ENCODE measurements at regions not wholly inside any gene's neighbourhood (a gene's known extent, or its start where the extent isn't known, plus 50 kb on each side); places are given as distances from the start of the nearest gene placed in this dataset.
"Not testable (repeated sequence)": the region's sequence is repeated elsewhere in the genome, so short reads cannot be mapped to it uniquely, and the experiment has no call there.

GRCh38 chr4:179625406-179625805 lies 2183.2 kb upstream of the AGA start:
- no peak for DNase-seq

- no peak for DNase-seq
Measured at GRCh38 chr4:179626687-179627086, 2184.4 kb upstream of the AGA start.

GRCh38 chr4:179631321-179631720 lies 2189.1 kb upstream of the AGA start:
- no peak for DNase-seq

- DNase-seq = no peak
Measured at GRCh38 chr4:179634862-179635261, 2192.6 kb upstream of the AGA start.

- DNase-seq = no peak
Measured at GRCh38 chr4:179662522-179662921, 2220.3 kb upstream of the AGA start.

- no peak for DNase-seq
Measured at GRCh38 chr4:179663641-179664429, 2221.6 kb upstream of the AGA start.

- DNase-seq = no peak
Measured at GRCh38 chr4:179664430-179665027, 2222.3 kb upstream of the AGA start.

- no peak for DNase-seq
Measured at GRCh38 chr4:179666226-179666625, 2224.0 kb upstream of the AGA start.

GRCh38 chr4:179671609-179672008 lies 2229.4 kb upstream of the AGA start:
- no peak for DNase-seq

- no peak for DNase-seq
Measured at GRCh38 chr4:179678093-179678814, 2236.0 kb upstream of the AGA start.

GRCh38 chr4:179683661-179684060 lies 2241.4 kb upstream of the AGA start:
- DNase-seq = not testable (repeated sequence)

- DNase-seq = no peak
Measured at GRCh38 chr4:179692222-179692621, 2250.0 kb upstream of the AGA start.

GRCh38 chr4:179695175-179695574 lies 2252.9 kb upstream of the AGA start:
- DNase-seq = no peak

GRCh38 chr4:179698321-179698720 lies 2256.1 kb upstream of the AGA start:
- no peak for DNase-seq

- DNase-seq = no peak
Measured at GRCh38 chr4:179709961-179710624, 2267.9 kb upstream of the AGA start.

GRCh38 chr4:179719766-179720450 lies 2277.7 kb upstream of the AGA start:
- no peak for DNase-seq

- DNase-seq = not testable (repeated sequence)
Measured at GRCh38 chr4:179726491-179726890, 2284.3 kb upstream of the AGA start.

GRCh38 chr4:179728305-179728704 lies 2286.1 kb upstream of the AGA start:
- no peak for DNase-seq

GRCh38 chr4:179736820-179737219 lies 2294.6 kb upstream of the AGA start:
- DNase-seq = not testable (repeated sequence)

- no peak for DNase-seq
Measured at GRCh38 chr4:179738822-179739221, 2296.6 kb upstream of the AGA start.

GRCh38 chr4:179747218-179747910 lies 2305.1 kb upstream of the AGA start:
- no peak for DNase-seq

- DNase-seq = no peak
Measured at GRCh38 chr4:179748837-179749236, 2306.6 kb upstream of the AGA start.

All from activated gamma-delta T cell treated with Interleukin-2 at 50 U/mL for 16 hours (primary cell).